GM04503 (cell line): ENCODE measurements at regions not wholly inside any gene's neighbourhood (a gene's known extent, or its start where the extent isn't known, plus 50 kb on each side); places are given as distances from the start of the nearest gene placed in this dataset.

Experiments
- DNase-seq: peaks from one replicate; pipeline ENCODE4 v3.0.0-alpha.2; 2012; ENCODE audit warnings: low read depth

GRCh38 chr6:71481011-71481410 lies 192.4 kb downstream of the OGFRL1 start:
- no peak for DNase-seq

DNA sequence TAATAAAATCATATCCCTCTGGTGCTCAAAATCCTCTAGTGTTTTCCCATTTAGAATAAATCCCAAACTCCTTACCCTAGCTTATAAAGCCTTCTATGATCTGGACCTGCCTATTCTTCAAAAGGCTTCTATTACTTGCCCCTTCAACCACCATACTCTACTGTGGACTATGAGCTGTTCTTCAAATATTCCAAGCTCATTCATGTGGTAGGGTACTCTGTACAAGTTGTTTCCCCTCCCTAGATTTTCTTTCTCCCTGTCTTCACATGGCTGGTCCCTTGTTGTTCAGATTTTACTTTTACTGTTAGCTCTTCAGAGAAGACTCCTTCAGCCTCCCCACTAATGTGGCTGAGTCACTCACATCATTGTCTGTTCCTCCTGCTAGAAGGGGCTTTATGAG lies 193.2 kb downstream of the OGFRL1 start:
- no peak for DNase-seq

- DNase-seq: no peak
Measured at GRCh38 chr6:71482742-71483141, 194.1 kb downstream of the OGFRL1 start.

- DNase-seq: no peak
Measured at GRCh38 chr6:71486461-71486860, 197.8 kb downstream of the OGFRL1 start.

- no peak for DNase-seq
Measured at GRCh38 chr6:71488186-71488585, 199.6 kb downstream of the OGFRL1 start.

DNA sequence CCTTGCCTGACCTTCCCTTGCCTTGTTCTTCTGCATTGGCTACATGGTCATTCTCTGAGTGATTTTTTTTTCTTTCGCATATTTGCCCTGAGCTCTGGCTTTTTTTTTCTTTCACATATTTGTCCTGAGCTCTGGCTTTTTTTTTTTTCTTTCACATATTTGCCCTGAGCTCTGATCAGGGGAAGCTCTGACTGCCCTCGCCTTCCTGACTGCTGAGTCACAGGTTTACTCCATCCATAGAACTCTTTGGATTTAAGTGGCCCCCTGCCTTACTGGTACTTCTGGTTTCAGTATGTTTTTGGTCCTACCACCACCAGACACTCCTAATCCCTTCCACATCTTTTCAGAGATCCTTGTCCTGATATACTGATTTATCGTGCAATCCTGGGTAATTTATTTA lies 201.1 kb downstream of the OGFRL1 start:
- DNase-seq: peak; percentile 82

GRCh38 chr6:71490876-71491275 lies 202.3 kb downstream of the OGFRL1 start:
- no peak for DNase-seq

DNA sequence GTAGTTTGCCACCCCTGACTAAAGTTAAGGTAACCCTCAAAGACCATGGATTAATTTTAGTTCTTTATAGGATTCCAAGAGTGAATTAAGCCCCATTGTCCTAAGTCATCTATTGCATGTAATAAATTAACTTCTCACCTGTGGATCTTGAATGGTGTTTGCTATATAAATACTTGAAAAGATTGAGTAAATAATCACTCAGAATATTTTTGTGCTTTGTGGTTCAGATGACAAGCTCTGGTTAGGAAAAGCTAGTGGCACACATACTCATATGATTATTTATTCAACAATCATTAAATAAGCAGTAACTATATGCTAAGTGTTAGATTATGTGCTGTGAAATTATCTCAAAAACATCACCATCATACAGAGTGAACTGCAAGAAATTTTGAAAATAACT lies 203.2 kb downstream of the OGFRL1 start:
- DNase-seq: no peak

DNA sequence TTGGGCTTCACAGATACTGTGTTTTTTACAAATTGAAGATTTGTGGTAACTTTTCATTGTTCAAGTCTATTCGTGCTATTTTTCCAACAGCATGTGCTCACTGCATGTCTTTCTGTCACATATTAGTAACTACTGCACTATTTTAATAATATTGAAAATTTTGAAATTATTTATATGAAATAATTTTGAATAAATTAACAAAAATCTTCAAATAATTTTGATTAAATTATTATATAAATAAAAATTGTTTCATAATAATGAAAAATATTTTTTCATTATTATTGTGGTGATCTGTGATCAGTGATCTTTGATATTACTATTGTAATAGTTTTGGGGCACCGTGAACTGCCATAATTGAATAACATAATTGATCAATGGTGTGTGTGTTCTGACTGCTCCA lies 204.1 kb downstream of the OGFRL1 start:
- no peak for DNase-seq

DNA sequence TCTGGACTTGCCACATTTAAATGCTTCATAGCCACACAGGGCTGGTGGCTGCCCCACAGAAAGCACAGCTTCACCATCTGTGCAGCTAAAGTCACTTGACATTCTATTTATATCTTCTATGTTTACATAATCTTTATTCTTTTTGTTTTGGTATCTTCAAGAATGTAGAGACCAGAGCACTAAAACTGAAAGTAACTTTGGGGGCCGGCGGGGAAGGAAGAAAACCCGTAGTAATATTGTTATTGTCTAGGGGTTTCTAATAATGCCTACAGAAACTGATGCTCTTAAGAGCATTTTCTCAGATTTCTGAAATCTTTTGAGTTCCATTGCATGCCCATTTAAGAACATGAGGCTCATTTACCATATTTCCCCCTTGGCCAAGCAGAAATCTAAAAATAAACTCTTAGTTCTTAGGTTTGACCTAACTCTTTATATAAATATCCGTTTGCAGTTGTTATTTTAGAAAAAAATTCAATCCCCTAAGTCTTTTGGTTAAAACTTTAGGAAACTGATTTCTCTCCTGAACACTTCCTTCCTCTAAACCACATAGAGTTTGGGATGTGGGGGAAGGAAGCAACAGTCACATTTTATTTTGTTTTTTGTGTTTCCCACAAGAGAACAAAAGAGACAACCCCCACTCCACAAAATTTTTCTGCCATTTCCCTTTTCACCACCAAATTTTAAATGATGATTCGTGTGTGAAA lies 207.6 kb downstream of the OGFRL1 start:
- no peak for DNase-seq

DNA sequence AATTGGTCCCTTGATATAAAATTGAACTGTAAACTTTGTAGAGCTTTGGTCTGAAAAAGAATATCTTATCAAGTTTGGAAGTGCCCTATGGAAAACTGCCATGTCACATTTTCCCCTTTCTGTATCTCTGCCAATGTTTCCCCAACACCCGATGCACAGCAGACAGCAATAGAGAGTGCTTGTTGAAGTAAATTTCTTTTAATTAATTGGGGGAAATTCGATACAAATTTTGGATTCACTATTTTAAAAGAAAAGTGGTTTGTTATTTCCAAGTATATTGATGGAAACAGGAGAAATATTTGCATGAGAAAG lies 208.1 kb downstream of the OGFRL1 start:
- no peak for DNase-seq

- no peak for DNase-seq
Measured at GRCh38 chr6:71498638-71499037, 210.0 kb downstream of the OGFRL1 start.

DNA sequence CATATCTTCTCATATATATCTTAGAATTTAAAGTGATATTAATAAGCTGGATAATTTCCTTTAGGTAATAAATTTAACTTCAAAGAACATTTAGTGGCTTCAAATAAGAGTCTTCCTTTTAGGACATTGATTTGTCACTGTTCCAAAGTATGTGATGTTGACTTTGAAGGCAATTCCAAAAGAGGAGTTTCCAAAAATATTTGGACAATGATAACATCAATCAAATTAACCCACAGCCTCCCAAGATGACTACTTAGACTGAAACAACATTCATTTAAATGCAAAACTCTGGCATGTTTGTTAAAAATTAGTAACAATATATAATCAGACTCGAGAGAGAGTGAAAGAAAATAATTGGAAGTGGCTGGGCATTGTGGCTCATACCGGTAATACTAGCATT lies 211.1 kb downstream of the OGFRL1 start:
- no peak for DNase-seq

DNA sequence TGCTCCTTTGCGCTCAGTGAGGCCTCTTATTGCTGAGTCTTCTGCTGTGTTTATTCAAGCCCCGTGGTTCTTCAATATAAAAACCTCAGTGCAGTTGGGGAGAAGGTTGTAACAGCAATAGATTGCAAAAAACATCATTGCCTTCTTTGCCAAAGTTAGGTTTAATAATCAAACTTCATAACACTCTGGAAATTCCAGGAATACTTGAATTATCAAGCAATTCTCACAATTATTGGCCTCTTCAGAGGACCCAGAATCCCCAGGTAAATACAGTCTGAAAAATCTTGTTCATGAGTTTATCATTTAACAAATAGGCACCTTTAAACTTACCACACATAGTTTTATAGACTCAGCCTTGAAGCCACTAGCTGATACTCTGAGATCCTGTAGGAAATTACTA lies 213.6 kb downstream of the OGFRL1 start:
- DNase-seq: no peak

DNA sequence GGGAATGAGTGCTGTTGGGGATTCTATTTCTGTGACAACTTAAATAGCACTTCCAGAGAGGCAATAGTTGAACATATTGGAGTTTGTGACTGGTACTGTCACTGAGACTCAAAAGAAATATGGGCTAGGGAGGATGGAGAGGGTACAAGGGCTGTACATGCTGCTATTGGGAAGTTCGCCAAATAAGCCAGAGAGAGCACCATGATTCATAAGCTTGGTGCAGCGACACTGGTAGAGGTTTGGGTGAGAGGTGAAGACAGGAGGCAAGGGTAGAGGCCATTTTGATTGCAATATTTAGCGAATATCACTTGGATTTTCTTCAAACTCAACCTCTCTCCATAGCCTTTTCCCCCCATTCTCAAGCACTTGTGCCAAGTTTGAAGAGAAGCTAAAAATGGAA lies 214.3 kb downstream of the OGFRL1 start:
- DNase-seq: no peak

DNA sequence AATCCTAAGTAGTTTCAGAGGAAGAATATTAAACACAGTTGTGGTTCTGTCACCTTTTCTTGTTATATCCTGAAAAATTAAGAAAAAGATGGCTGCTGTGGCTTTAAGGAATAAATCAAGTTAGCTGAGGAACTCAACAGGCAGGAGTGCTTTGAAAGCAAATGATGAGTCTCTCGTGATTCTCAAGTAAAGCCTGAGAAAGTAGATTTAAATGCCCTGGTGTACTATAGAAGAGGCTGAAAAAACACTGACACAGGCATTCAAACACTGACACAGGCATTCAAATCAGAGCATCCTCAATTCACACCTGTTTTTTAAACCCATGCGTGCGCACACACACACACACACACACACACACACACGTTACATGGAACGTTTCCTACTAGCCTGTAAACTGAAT lies 218.6 kb downstream of the OGFRL1 start:
- no peak for DNase-seq

- DNase-seq: no peak
Measured at GRCh38 chr6:71509191-71510005, 220.8 kb downstream of the OGFRL1 start.

DNA sequence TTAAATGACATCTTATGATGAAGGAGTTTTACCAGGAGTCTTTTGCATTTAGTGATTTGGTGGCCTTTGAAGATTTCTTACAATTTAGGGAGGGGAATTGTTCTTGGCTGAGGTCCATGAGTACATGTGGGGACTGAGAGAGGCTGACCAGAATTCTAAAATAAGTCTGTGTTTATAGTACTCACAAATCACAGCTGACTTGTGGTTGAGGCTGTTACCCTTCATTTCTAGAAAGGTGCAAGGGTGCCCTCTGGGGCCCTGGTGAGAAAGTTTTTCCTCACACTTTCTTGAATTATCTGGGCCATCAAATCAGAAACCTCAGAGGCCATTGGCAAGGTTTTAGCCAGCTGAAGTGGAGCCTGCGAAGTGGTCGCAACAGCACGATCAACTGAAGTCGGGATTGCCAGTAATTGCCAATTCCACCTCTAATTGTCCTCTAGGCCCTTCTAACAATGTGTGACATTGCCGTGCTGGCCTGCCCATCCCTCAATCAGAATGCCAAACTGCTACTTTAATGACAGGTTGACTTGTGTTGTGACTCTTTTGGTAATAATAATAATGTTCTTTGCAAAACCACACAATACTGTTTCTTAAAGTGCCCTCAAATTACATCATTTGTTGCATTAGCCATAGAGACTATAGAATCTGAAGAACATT lies 221.6 kb downstream of the OGFRL1 start:
- no peak for DNase-seq

GRCh38 chr6:71510856-71511255 lies 222.2 kb downstream of the OGFRL1 start:
- no peak for DNase-seq

GRCh38 chr6:71512256-71512655 lies 223.6 kb downstream of the OGFRL1 start:
- no peak for DNase-seq

DNA sequence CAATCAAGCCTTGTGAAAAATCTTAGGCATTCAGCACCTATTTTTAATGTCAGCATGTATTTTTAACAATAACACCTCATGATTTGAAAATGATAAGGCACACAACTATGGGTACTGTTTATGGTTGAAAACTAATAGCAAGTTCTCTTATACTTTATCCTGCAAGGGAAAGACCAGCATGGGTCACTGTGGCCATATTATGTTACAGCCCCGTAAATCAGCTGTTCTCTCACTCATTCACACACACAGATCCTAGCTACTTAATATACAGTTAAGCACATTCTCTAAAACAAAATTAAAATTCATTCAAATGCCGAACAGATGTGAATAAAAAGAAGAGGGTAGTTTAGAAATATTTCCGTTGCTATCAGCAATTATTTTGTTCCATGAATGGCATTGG lies 224.4 kb downstream of the OGFRL1 start:
- no peak for DNase-seq

DNA sequence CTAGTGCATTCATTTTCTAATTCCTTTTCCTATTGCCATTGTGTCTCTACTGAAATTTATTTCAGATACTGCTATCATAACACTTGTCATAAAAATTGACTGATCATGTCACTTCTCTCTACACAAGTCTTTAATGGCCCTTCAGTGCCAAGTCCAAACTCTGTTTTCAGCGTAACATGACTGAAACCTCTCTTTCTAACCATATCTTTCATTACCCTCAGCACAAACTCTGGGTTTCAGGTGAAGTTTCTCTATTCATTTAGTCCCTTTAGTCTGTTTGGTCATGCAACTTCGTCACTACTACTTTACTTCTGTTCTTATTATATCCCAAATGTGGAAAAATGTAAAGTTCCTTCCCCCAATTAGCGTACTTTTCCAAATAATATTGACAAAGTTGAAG lies 234.9 kb downstream of the OGFRL1 start:
- no peak for DNase-seq

DNA sequence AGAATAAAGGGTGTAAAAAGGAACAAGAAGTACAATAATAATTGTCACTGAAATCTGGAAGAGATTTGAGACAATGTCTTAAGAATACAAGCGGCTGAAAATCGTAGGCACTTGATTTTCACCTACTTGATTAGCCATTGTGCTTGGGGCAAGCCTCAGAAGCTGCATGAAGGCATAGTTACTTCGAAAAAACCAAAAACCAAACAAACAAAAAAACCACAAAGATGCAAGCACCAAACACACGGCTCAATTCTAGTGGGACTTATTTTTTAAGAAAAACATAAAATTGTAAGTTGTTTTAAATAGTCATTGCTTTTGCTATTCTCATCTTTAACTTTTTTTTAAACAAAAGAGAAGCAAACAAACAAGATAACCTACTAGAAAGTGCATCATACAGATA lies 235.6 kb downstream of the OGFRL1 start:
- DNase-seq: no peak
